ENCODE measurements at regions not wholly inside any gene's neighbourhood (a gene's known extent, or its start where the extent isn't known, plus 50 kb on each side); places are given as distances from the start of the nearest gene placed in this dataset.

DNA sequence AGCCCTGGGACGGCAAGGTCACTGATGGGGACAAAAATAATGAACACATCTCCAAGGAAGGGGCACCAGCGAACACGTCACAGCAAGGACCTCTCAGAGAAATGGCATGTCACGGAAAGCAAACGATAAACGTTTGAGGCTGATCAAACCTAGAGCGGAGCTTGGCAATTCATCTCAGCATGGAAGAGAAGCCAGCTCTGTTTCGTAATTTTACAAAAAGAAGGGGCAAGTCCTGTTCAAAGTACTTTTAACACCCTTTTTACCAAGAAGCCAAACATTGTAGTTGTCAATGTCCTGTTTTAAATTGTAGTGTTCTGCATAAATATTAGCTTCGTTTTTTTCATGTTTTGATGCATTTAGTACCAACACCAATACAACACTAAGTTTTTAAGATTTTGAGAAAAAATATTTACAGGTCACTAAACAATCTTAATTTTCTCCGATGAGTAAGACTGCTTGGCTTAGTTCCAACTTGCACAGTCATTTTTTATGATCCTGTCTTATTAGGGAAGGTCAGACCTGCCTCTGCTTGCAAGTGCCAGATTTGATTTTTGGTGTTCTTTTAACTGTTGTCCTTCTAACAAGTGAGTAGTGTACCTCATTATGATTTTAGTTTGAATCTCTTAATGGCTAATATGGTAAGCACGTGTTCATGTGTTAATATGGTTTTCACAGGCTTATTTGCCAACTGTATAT is 818.5 kb upstream of the SALL3 start:
- intact Hi-C loops (cut with DNase I), result no loop called here
- ATAC-seq, result no peak

DNA sequence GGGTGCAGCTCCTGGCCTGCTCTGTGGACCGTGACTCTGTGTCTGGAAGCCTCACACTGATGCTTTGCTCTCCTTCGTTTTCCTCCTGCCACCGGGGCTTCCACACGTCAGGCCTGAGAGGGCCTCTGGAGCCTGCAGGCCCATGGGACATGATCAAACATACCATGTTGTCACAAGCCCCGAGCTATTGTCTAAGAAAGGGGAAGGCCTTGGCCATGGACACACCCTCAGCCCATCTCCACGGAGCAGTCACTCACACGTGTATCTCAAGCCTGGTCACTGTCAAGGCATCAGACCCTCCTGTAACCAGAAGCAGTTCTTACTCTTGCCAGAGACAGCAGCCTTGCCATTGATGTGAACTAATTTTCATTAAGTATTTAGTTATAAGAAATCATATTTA is 814.1 kb upstream of the SALL3 start:
- H3K9me3 ChIP-seq, result no peaks in the 10 kb centered on the region
- TF ChIP-seq, protein P1, sequence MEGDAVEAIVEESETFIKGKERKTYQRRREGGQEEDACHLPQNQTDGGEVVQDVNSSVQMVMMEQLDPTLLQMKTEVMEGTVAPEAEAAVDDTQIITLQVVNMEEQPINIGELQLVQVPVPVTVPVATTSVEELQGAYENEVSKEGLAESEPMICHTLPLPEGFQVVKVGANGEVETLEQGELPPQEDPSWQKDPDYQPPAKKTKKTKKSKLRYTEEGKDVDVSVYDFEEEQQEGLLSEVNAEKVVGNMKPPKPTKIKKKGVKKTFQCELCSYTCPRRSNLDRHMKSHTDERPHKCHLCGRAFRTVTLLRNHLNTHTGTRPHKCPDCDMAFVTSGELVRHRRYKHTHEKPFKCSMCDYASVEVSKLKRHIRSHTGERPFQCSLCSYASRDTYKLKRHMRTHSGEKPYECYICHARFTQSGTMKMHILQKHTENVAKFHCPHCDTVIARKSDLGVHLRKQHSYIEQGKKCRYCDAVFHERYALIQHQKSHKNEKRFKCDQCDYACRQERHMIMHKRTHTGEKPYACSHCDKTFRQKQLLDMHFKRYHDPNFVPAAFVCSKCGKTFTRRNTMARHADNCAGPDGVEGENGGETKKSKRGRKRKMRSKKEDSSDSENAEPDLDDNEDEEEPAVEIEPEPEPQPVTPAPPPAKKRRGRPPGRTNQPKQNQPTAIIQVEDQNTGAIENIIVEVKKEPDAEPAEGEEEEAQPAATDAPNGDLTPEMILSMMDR (IDR thresholded peaks at IDR 0.05), result no peak
- DNase-seq (no peak), ATAC-seq (no peak)
- no peaks in the 10 kb centered on the region for H3K36me3 ChIP-seq
- intact Hi-C loops (cut with DNase I), result no loop called here
- no peak overlapping the region for H3K4me3 ChIP-seq
- no peaks in the 10 kb centered on the region for H3K4me1 ChIP-seq
- no peaks in the 10 kb centered on the region for H3K27me3 ChIP-seq (ENCODE audit: low read depth)
- H3K27ac ChIP-seq, result no peak overlapping the region

More for the DNA sequence above, 818.5 kb upstream of the SALL3 start:
- no peaks in the 10 kb centered on the region for H3K4me1 ChIP-seq
- H3K36me3 ChIP-seq, result no peaks in the 10 kb centered on the region
- no peak overlapping the region for H3K27ac ChIP-seq
- H3K27me3 ChIP-seq (ENCODE audit: low read depth), result no peaks in the 10 kb centered on the region
- H3K4me3 ChIP-seq, result no peak overlapping the region
- TF ChIP-seq, protein P1 (IDR thresholded peaks at IDR 0.05), result no peak
- no peaks in the 10 kb centered on the region for H3K9me3 ChIP-seq
- DNase-seq, result no peak

DNA sequence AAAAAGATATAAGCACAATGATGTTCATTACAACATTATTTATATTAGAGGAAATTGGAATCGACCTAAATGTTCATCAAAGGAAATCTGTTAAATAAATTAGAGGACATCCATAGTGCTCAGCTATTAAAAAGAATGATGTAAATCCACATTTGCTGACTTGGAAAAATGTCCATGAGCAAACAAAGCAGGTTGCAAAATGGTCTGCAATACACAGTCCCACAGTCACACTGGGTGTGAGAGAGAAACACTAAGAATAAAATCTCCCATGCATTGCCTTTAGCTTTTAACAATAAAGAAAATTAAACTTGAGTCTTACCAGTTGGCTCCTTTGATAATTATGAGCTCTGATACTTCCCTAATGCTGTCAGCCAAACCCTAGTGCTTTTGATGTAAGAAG is 811.1 kb upstream of the SALL3 start:
- ATAC-seq (no peak), DNase-seq (no peak)
- H3K9me3 ChIP-seq, result no peaks in the 10 kb centered on the region
- no peaks in the 10 kb centered on the region for H3K27me3 ChIP-seq (ENCODE audit: low read depth)
- TF ChIP-seq, protein P1 (IDR thresholded peaks at IDR 0.05), result no peak
- H3K36me3 ChIP-seq, result no peaks in the 10 kb centered on the region
- no peaks in the 10 kb centered on the region for H3K4me1 ChIP-seq
- no peak overlapping the region for H3K4me3 ChIP-seq
- H3K27ac ChIP-seq, result no peak overlapping the region
- intact Hi-C loops (cut with DNase I), result no loop called here

DNA sequence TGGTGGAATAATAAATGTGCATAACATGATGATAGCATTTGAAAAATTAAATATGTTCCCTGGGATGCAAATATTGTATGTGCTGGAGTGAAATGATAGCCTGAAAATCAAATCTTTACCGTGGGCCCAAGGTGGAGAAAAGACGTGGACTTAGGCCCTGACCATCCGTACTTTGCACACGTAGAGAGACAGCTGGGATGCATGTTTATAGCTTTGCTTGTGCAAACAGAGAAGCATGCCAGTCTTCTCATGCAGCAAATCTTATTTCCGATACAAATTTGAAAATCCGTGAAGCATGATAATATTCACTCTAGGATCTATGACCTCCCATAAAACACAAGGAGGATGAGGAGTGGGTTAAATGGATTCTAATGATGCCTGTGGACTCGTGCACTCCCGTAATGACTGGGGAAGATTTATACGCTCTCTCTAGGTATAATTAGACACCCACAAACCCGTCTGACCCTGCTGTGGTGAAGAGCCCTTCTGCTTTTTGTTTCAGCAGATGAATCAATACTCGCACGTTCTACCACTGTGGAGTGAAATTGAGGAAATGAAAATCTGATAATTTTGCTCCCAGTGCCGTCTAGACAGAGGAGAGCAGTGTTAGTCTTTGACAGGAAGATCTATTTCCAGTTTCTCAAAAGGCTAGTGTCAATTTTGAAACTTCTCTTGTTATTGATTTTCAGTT is 810.3 kb upstream of the SALL3 start:
- no peaks in the 10 kb centered on the region for H3K9me3 ChIP-seq
- H3K36me3 ChIP-seq, result no peaks in the 10 kb centered on the region
- H3K27ac ChIP-seq, result no peak overlapping the region
- no peak for ATAC-seq
- intact Hi-C loops (cut with DNase I), result no loop called here
- TF ChIP-seq, protein P1 (IDR thresholded peaks at IDR 0.05), result no peak
- H3K4me1 ChIP-seq, result no peaks in the 10 kb centered on the region
- DNase-seq, result no peak
- no peaks in the 10 kb centered on the region for H3K27me3 ChIP-seq (ENCODE audit: low read depth)
- no peak overlapping the region for H3K4me3 ChIP-seq

DNA sequence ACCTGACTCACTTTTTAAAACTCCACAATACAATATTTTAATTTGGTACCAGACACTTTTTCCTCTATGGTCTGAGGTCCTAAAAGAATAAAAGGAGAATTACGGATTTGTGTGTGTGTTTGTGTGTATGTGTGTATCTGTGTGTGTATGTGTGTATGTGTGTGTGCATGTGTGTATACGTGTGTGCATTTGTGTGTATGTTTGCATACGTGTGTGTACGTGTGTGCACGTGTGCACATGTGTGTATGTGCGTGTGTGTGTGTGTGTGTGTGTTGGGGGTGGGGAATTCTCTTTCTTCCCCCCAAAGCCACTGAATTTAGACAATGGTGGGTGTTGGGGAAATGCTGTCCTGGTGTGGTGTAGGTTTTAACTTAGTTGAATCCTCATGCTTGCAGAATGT is 807.7 kb upstream of the SALL3 start:
- H3K4me3 ChIP-seq, result no peak overlapping the region
- no peaks in the 10 kb centered on the region for H3K4me1 ChIP-seq
- no peak for ATAC-seq
- H3K9me3 ChIP-seq, result no peaks in the 10 kb centered on the region
- H3K36me3 ChIP-seq, result no peaks in the 10 kb centered on the region
- TF ChIP-seq, protein P1 (IDR thresholded peaks at IDR 0.05), result no peak
- no peak for DNase-seq
- intact Hi-C loops (cut with DNase I), result no loop called here
- no peak overlapping the region for H3K27ac ChIP-seq
- no peaks in the 10 kb centered on the region for H3K27me3 ChIP-seq (ENCODE audit: low read depth)

All from lower lobe of right lung (tissue), 2 donors.